Keratinocyte (primary cell): ENCODE measurements at regions not wholly inside any gene's neighbourhood (a gene's known extent, or its start where the extent isn't known, plus 50 kb on each side); places are given as distances from the start of the nearest gene placed in this dataset.

Experiments used
- DNase-seq: peaks from one replicate; pipeline ENCODE4 v3.0.0-alpha.2; 2011; ENCODE audit warnings: low read depth, missing footprints, low spot score
- FAIRE-seq: peaks from 2 replicates; lab custom pipeline; 2011; peaks lifted over from hg19 to GRCh38; lab: Jason Lieb, UNC
- H2AFZ ChIP-seq: 2 replicates; pipeline ENCODE4 v1.6.0; 2012; ENCODE audit warnings: low read length, control low read depth, inconsistent platforms; ENCODE audit not compliant: control insufficient read depth
- H3K27ac ChIP-seq: 2 replicates; pipeline ENCODE4 v1.5.1; 2011; ENCODE audit warnings: low read length; ENCODE audit not compliant: control insufficient read depth, insufficient read depth
- H3K27me3 ChIP-seq: 3 replicates; pipeline ENCODE4 v1.6.0; 2011; ENCODE audit warnings: low read length; ENCODE audit not compliant: control insufficient read depth, insufficient read depth; ENCODE audit errors: extremely low read depth
- H3K36me3 ChIP-seq, 2 experiments: 2 replicates in 1 of 2; 3 replicates in 1 of 2; pipeline ENCODE4 v1.5.1; 2011; ENCODE audit warnings: low read length in 2 of 2, mild to moderate bottlenecking in 1 of 2; ENCODE audit not compliant: control insufficient read depth in 2 of 2, insufficient read depth in 2 of 2; ENCODE audit errors: extremely low read depth in 1 of 2
- H3K4me1 ChIP-seq: 3 replicates; pipeline ENCODE4 v1.5.1; 2011; ENCODE audit warnings: low read length; ENCODE audit not compliant: control insufficient read depth, insufficient read depth; ENCODE audit errors: extremely low read depth
- H3K4me2 ChIP-seq: 3 replicates; pipeline ENCODE4 v1.6.0; 2011; ENCODE audit warnings: low read depth, low read length; ENCODE audit not compliant: control insufficient read depth, insufficient read depth; ENCODE audit errors: extremely low read depth
- H3K4me3 ChIP-seq, 3 experiments: fragments of 200-600 bp in 1 of 3; sonication (generic) in 1 of 3; 2 replicates in 2 of 3; 3 replicates in 1 of 3; pipeline ENCODE4 v1.5.1; 2011 to 2016; ENCODE audit warnings: low read length in 3 of 3, mild to moderate bottlenecking in 3 of 3, control low read depth in 2 of 3, inconsistent platforms in 1 of 3, low read depth in 1 of 3, mixed read lengths in 1 of 3, mixed run types in 1 of 3, moderate library complexity in 1 of 3; ENCODE audit not compliant: control insufficient read depth in 2 of 3, insufficient read depth in 2 of 3; ENCODE audit errors: extremely low read depth in 1 of 3
- H3K79me2 ChIP-seq: 2 replicates; pipeline ENCODE4 v1.6.0; 2012; ENCODE audit warnings: low read length; ENCODE audit not compliant: control insufficient read depth, insufficient read depth
- H3K9ac ChIP-seq: 3 replicates; pipeline ENCODE4 v1.6.0; 2011; ENCODE audit warnings: low read length; ENCODE audit not compliant: control insufficient read depth, insufficient read depth; ENCODE audit errors: extremely low read depth
- H3K9me1 ChIP-seq: 3 replicates; pipeline ENCODE4 v1.6.0; 2011; ENCODE audit warnings: low read length; ENCODE audit not compliant: control insufficient read depth, insufficient read depth; ENCODE audit errors: extremely low read depth
- H3K9me3 ChIP-seq: 2 replicates; pipeline ENCODE4 v1.5.1; 2012; ENCODE audit warnings: low read depth, low read length; ENCODE audit not compliant: control insufficient read depth
- H4K20me1 ChIP-seq: 3 replicates; pipeline ENCODE4 v1.6.0; 2011; ENCODE audit warnings: low read length; ENCODE audit not compliant: control insufficient read depth, insufficient read depth; ENCODE audit errors: extremely low read depth
- CTCF ChIP-seq, 3 experiments: IDR thresholded peaks in 1 of 3; conservative IDR thresholded peaks in 1 of 3; optimal IDR thresholded peaks in 1 of 3; 2 replicates in 2 of 3; 3 replicates in 1 of 3; pipeline versions ENCODE3 to v1.5.1; 2011; ENCODE audit warnings: low read length in 3 of 3, mild to moderate bottlenecking in 3 of 3, moderate library complexity in 2 of 3, control low read depth in 1 of 3, inconsistent platforms in 1 of 3; ENCODE audit not compliant: insufficient read depth in 2 of 3; ENCODE audit errors: extremely low read depth in 1 of 3
- EZH2 ChIP-seq: IDR thresholded peaks from one replicate; pipeline ENCODE4 v1.6.1; 2012; ENCODE audit warnings: inconsistent platforms, mild to moderate bottlenecking, low read length, moderate library complexity
- dilution Hi-C: fragments of 300-500 bp; cut with MboI; formaldehyde crosslinking; loops from one replicate; pipeline ENCODE4 v1.7.0; 2020; ENCODE audit warnings: low sequenced_read_pairs; ENCODE audit not compliant: extremely low pct_ligation_motif_present

- Histone ChIP-seq H3K4me2 (no peak overlapping the region), H3K27me3 (no peaks in the 10 kb centered on the region), H3K79me2 (no peaks in the 10 kb centered on the region), H4K20me1 (no peaks in the 10 kb centered on the region), H2AFZ (no peak overlapping the region), H3K4me1 (no peaks in the 10 kb centered on the region), H3K27ac (no peak overlapping the region), H3K4me3 (no peak overlapping the region), H3K9ac (no peak overlapping the region), H3K9me1 (no peaks in the 10 kb centered on the region), H3K9me3 (no peaks in the 10 kb centered on the region), H3K36me3 (no peaks in the 10 kb centered on the region)
- TF ChIP-seq EZH2 (no peak), CTCF (optimal IDR thresholded peaks at IDR 0.05 in 1 of 3, IDR thresholded peaks at IDR 0.05 in 1 of 3, conservative IDR thresholded peaks at IDR 0.05 in 1 of 3; ENCODE audit: extremely low read depth in 1 of 3, insufficient read depth in 2 of 3, low read length in 3 of 3) (no peak)
- no peak for DNase-seq
- dilution Hi-C loops: no loop called here
- no peak for FAIRE-seq
Measured at GRCh38 chrX:20433388-20433775, 166.7 kb upstream of the RPS6KA3 start.

- no peak for DNase-seq
- no peak overlapping the region for H3K9ac ChIP-seq
- H3K9me1 ChIP-seq: no peaks in the 10 kb centered on the region
- TF ChIP-seq CTCF (optimal IDR thresholded peaks at IDR 0.05 in 1 of 3, IDR thresholded peaks at IDR 0.05 in 1 of 3, conservative IDR thresholded peaks at IDR 0.05 in 1 of 3; ENCODE audit: extremely low read depth in 1 of 3, insufficient read depth in 2 of 3, low read length in 3 of 3): no peak
- TF ChIP-seq EZH2: no peak
- H3K36me3 ChIP-seq: no peaks in the 10 kb centered on the region
- H3K4me2 ChIP-seq: no peak overlapping the region
- no peak for FAIRE-seq
- H3K27me3 ChIP-seq: no peaks in the 10 kb centered on the region
- no peak overlapping the region for H3K4me3 ChIP-seq
- no peaks in the 10 kb centered on the region for H3K4me1 ChIP-seq
- no peaks in the 10 kb centered on the region for H3K9me3 ChIP-seq
- no peak overlapping the region for H3K27ac ChIP-seq
- dilution Hi-C loops: no loop called here
- H3K79me2 ChIP-seq: no peaks in the 10 kb centered on the region
- H4K20me1 ChIP-seq: no peaks in the 10 kb centered on the region
- no peak overlapping the region for H2AFZ ChIP-seq
Measured at GRCh38 chrX:20432746-20433387, 166.2 kb upstream of the RPS6KA3 start.
